GM20431 (cell line): ENCODE measurements at regions not wholly inside any gene's neighbourhood (a gene's known extent, or its start where the extent isn't known, plus 50 kb on each side); places are given as distances from the start of the nearest gene placed in this dataset.

Experiments
- in situ Hi-C: fragments of 300-500 bp; cut with MseI, MboI; formaldehyde crosslinking; loops from one replicate; pipeline ENCODE4 v1.15.0; 2020; ENCODE audit warnings: low sequenced_read_pairs; ENCODE audit not compliant: unreplicated experiment

GRCh38 chr14:86543521-86543920 is 1013.6 kb downstream of the FLRT2 start:
- in situ Hi-C loops, result no loop called here

GRCh38 chr14:86541972-86542371 is 1012.0 kb downstream of the FLRT2 start:
- in situ Hi-C loops, result no loop called here

GRCh38 chr14:86540636-86541247 is 1010.8 kb downstream of the FLRT2 start:
- in situ Hi-C loops, result no loop called here

GRCh38 chr14:86539361-86540070 is 1009.6 kb downstream of the FLRT2 start:
- in situ Hi-C loops, result no loop called here

- in situ Hi-C loops, result no loop called here
These were observed 1003.9 kb downstream of the FLRT2 start for GRCh38 chr14:86533834-86534233.

GRCh38 chr14:86532219-86532618 is 1002.3 kb downstream of the FLRT2 start:
- in situ Hi-C loops, result no loop called here

GRCh38 chr14:86530457-86530856 is 1000.5 kb downstream of the FLRT2 start:
- in situ Hi-C loops, result no loop called here

GRCh38 chr14:86527312-86527711 is 997.4 kb downstream of the FLRT2 start:
- in situ Hi-C loops, result no loop called here

- in situ Hi-C loops, result no loop called here
These were observed 995.7 kb downstream of the FLRT2 start for GRCh38 chr14:86525673-86526072.

GRCh38 chr14:86521843-86522242 is 991.9 kb downstream of the FLRT2 start:
- in situ Hi-C loops, result no loop called here

GRCh38 chr14:86521031-86521730 is 991.2 kb downstream of the FLRT2 start:
- in situ Hi-C loops, result no loop called here

GRCh38 chr14:86518298-86518697 is 988.4 kb downstream of the FLRT2 start:
- in situ Hi-C loops, result no loop called here

- in situ Hi-C loops, result no loop called here
These were observed 985.3 kb downstream of the FLRT2 start for GRCh38 chr14:86515195-86515594.

GRCh38 chr14:86513564-86513963 is 983.6 kb downstream of the FLRT2 start:
- in situ Hi-C loops, result no loop called here

GRCh38 chr14:86513056-86513455 is 983.1 kb downstream of the FLRT2 start:
- in situ Hi-C loops, result no loop called here

GRCh38 chr14:86510491-86510890 is 980.5 kb downstream of the FLRT2 start:
- in situ Hi-C loops, result no loop called here

- in situ Hi-C loops, result no loop called here
These were observed 975.9 kb downstream of the FLRT2 start for GRCh38 chr14:86505808-86506207.

- in situ Hi-C loops, result no loop called here
These were observed 971.7 kb downstream of the FLRT2 start for GRCh38 chr14:86501611-86502010.

- in situ Hi-C loops, result no loop called here
These were observed 961.8 kb downstream of the FLRT2 start for GRCh38 chr14:86491743-86492142.

GRCh38 chr14:86481104-86481503 is 951.2 kb downstream of the FLRT2 start:
- in situ Hi-C loops, result no loop called here

- in situ Hi-C loops, result no loop called here
These were observed 934.4 kb downstream of the FLRT2 start for GRCh38 chr14:86464341-86464740.
